Upper lobe of left lung (tissue), 6 donors: ENCODE measurements at regions not wholly inside any gene's neighbourhood (a gene's known extent, or its start where the extent isn't known, plus 50 kb on each side); places are given as distances from the start of the nearest gene placed in this dataset.

Experiments used
- ATAC-seq, 2 donors: fragments of 200-7000 bp; cut with Tn5 transposase; one replicate each; pipeline ENCODE4 v1.9.1; 2022; ENCODE audit warnings: mild to moderate bottlenecking in 2 of 2, moderate library complexity in 2 of 2; ENCODE audit not compliant: low FRiP score in 2 of 2
- DNase-seq, 2 donors: peaks; one replicate each; pipeline ENCODE4 v3.0.0-alpha.2; 2019 to 2020
- H3K27ac ChIP-seq, 4 donors: fragments of 200-600 bp; sonication (generic); one replicate each; pipeline ENCODE4 v1.5.1; 2016 to 2019
- H3K27me3 ChIP-seq, 4 donors: fragments of 200-600 bp; sonication (generic); one replicate each; pipeline ENCODE4 v1.5.1; 2017 to 2019
- H3K36me3 ChIP-seq, 4 donors: fragments of 200-600 bp; sonication (generic); one replicate each; pipeline ENCODE4 v1.5.1; 2016 to 2019
- H3K4me1 ChIP-seq, 4 donors: fragments of 200-600 bp; sonication (generic); one replicate each; pipeline ENCODE4 v1.5.1; 2018 to 2019
- H3K4me3 ChIP-seq, 4 donors: fragments of 200-600 bp; sonication (generic); one replicate each; pipeline ENCODE4 v1.5.1; 2017 to 2019; ENCODE audit warnings: mild to moderate bottlenecking in 2 of 4, moderate library complexity in 1 of 4
- H3K9me3 ChIP-seq, 4 donors: fragments of 200-600 bp; sonication (generic); one replicate each; pipeline ENCODE4 v1.5.1; 2018 to 2019
- EP300 ChIP-seq, 4 donors: sonication (generic); formaldehyde crosslinking; IDR thresholded peaks; one replicate each; pipeline ENCODE4 v1.5.1; 2017; ENCODE audit warnings: antibody characterized with exemption in 4 of 4, control low read depth in 2 of 4
- POLR2A ChIP-seq, 4 donors: fragments of 450-650 bp; IDR thresholded peaks; one replicate each; pipeline ENCODE4 v1.5.1; 2016 to 2017; ENCODE audit warnings: antibody characterized with exemption in 4 of 4, mild to moderate bottlenecking in 2 of 4
- POLR2AphosphoS5 ChIP-seq, 2 donors: sonication (generic); formaldehyde crosslinking; IDR thresholded peaks; one replicate each; pipeline ENCODE4 v1.5.1; 2017; ENCODE audit warnings: antibody characterized with exemption in 2 of 2
- WGBS, 2 donors: methylation state at CpG; one replicate each; pipeline ENCODE4 v1.1.5; 2017 to 2018; 5-methylcytosine and 5-hydroxymethylcytosine counted together
- TF ChIP-seq, protein P1 (sequence below), 6 experiments: fragments of 450-650 bp in 4 of 6; fragments of 200-600 bp in 2 of 6; sonication (generic) in 2 of 6; IDR thresholded peaks; one replicate each; pipeline ENCODE4 v1.5.1; 2016 to 2019; ENCODE audit warnings: antibody characterized with exemption in 6 of 6
- donor health status: DM: no; HTN: no; CAD: no; lungs with moderate emphysema.
- donor health status: DM: no; HTN: yes; CAD: no; lungs with severe emphysema.

DNA sequence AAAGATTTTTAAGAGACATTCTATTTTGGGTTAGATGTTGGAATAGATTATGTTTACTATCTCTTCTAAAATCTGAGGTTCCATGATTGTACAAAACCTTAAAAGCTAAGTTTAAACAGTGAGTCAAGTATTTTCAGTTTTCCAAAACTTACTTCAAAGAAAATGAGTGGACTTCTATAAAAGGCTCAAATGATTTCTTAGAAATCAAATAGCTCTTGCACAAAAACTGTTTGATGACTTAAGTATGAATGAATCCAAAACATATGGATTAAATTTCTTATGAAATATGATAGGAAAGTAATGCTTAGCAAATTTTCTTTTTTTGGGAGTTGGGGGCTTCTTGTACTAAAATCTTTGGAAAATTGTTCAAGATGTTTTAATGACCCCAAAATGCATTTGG is 837.3 kb upstream of the SLC35B3 start:
- ATAC-seq (no peak), DNase-seq (no peak)
- Histone ChIP-seq H3K4me3 (no peak overlapping the region), H3K4me1 (no peaks in the 10 kb centered on the region), H3K27ac (no peak overlapping the region), H3K36me3 (no peaks in the 10 kb centered on the region), H3K9me3 (no peaks in the 10 kb centered on the region), H3K27me3 (no peaks in the 10 kb centered on the region)
- TF ChIP-seq, protein P1, sequence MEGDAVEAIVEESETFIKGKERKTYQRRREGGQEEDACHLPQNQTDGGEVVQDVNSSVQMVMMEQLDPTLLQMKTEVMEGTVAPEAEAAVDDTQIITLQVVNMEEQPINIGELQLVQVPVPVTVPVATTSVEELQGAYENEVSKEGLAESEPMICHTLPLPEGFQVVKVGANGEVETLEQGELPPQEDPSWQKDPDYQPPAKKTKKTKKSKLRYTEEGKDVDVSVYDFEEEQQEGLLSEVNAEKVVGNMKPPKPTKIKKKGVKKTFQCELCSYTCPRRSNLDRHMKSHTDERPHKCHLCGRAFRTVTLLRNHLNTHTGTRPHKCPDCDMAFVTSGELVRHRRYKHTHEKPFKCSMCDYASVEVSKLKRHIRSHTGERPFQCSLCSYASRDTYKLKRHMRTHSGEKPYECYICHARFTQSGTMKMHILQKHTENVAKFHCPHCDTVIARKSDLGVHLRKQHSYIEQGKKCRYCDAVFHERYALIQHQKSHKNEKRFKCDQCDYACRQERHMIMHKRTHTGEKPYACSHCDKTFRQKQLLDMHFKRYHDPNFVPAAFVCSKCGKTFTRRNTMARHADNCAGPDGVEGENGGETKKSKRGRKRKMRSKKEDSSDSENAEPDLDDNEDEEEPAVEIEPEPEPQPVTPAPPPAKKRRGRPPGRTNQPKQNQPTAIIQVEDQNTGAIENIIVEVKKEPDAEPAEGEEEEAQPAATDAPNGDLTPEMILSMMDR (IDR thresholded peaks at IDR 0.05) = no peak
- TF ChIP-seq EP300 (IDR thresholded peaks at IDR 0.05) (no peak), POLR2AphosphoS5 (IDR thresholded peaks at IDR 0.05) (no peak), POLR2A (IDR thresholded peaks at IDR 0.05) (no peak)

DNA sequence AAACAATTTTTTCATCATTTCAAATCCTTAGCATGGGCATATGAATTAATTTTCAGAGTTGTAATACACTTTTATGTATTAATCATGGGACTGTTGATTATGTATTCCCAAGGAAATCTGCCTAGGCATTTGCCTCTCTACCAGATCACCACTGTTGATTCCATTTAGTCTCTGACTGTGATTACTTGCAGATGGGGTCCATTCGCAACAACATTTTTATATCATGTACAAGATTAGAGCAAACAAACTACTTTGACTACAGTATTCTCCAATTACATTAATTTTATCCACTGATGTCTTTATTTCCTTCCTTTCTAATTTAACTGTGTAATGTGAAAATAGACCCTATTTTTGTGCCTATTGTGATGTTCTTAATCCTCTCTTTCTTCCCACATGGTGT is 831.4 kb upstream of the SLC35B3 start:
- ATAC-seq (no peak), DNase-seq (no peak)
- no peak overlapping the region for H3K4me3 ChIP-seq
- H3K4me1 ChIP-seq = no peaks in the 10 kb centered on the region
- H3K9me3 ChIP-seq = no peaks in the 10 kb centered on the region
- H3K27me3 ChIP-seq = no peaks in the 10 kb centered on the region
- WGBS, 2 donors = 94 to 95% methylated on average over 1 of the region's 1 CpG
- H3K36me3 ChIP-seq = no peaks in the 10 kb centered on the region
- TF ChIP-seq EP300 (IDR thresholded peaks at IDR 0.05) (no peak), POLR2A (IDR thresholded peaks at IDR 0.05) (no peak), POLR2AphosphoS5 (IDR thresholded peaks at IDR 0.05) (no peak)
- TF ChIP-seq, protein P1 (IDR thresholded peaks at IDR 0.05) = no peak
- H3K27ac ChIP-seq = no peak overlapping the region

GRCh38 chr6:9257215-9257614 is 821.9 kb upstream of the SLC35B3 start:
- DNase-seq = no peak
- no peak for ATAC-seq
- Histone ChIP-seq H3K27ac (no peak overlapping the region), H3K9me3 (peaks cover 0 to 12% (median 0%) of the 10 kb centered on the region in 4 donors), H3K4me3 (no peak overlapping the region), H3K36me3 (no peaks in the 10 kb centered on the region), H3K4me1 (no peaks in the 10 kb centered on the region), H3K27me3 (no peaks in the 10 kb centered on the region)
- no peak for TF ChIP-seq POLR2A (IDR thresholded peaks at IDR 0.05)
- no peak for TF ChIP-seq EP300 (IDR thresholded peaks at IDR 0.05)
- no peak for TF ChIP-seq POLR2AphosphoS5 (IDR thresholded peaks at IDR 0.05)
- TF ChIP-seq, protein P1 (IDR thresholded peaks at IDR 0.05) = no peak
- 33 to 61% methylated on average over 2 of the region's 2 CpGs for WGBS, 2 donors

GRCh38 chr6:9254251-9254650 is 818.9 kb upstream of the SLC35B3 start:
- no peak overlapping the region for H3K27ac ChIP-seq
- TF ChIP-seq POLR2A (IDR thresholded peaks at IDR 0.05) = no peak
- TF ChIP-seq, protein P1 (IDR thresholded peaks at IDR 0.05) = no peak
- no peak for TF ChIP-seq POLR2AphosphoS5 (IDR thresholded peaks at IDR 0.05)
- TF ChIP-seq EP300 (IDR thresholded peaks at IDR 0.05) = no peak
- WGBS, 2 donors = 77 to 87% methylated on average over 9 of the region's 9 CpGs
- H3K27me3 ChIP-seq = no peaks in the 10 kb centered on the region
- DNase-seq (peak in 1 of 2 donors; percentile 9), ATAC-seq (no peak)
- no peaks in the 10 kb centered on the region for H3K4me1 ChIP-seq
- H3K9me3 ChIP-seq = no peaks in the 10 kb centered on the region
- H3K36me3 ChIP-seq = no peaks in the 10 kb centered on the region
- H3K4me3 ChIP-seq = no peak overlapping the region

GRCh38 chr6:9252799-9253198 is 817.5 kb upstream of the SLC35B3 start:
- ATAC-seq (no peak), DNase-seq (no peak)
- no peak for TF ChIP-seq POLR2AphosphoS5 (IDR thresholded peaks at IDR 0.05)
- TF ChIP-seq, protein P1 (IDR thresholded peaks at IDR 0.05) = no peak
- TF ChIP-seq EP300 (IDR thresholded peaks at IDR 0.05) = no peak
- no peak for TF ChIP-seq POLR2A (IDR thresholded peaks at IDR 0.05)
- no peak overlapping the region for H3K27ac ChIP-seq
- 68 to 85% methylated on average over 4 of the region's 4 CpGs for WGBS, 2 donors
- H3K4me1 ChIP-seq = no peaks in the 10 kb centered on the region
- H3K36me3 ChIP-seq = no peaks in the 10 kb centered on the region
- H3K4me3 ChIP-seq = no peak overlapping the region
- no peaks in the 10 kb centered on the region for H3K27me3 ChIP-seq
- no peaks in the 10 kb centered on the region for H3K9me3 ChIP-seq
